SK-N-MC (cell line): ENCODE measurements at regions not wholly inside any gene's neighbourhood (a gene's known extent, or its start where the extent isn't known, plus 50 kb on each side); places are given as distances from the start of the nearest gene placed in this dataset.

Source experiments
- DNase-seq: peaks from one replicate; pipeline ENCODE4 v3.0.0-alpha.2; 2011; ENCODE audit warnings: low read depth, low spot score
- H3K27ac ChIP-seq: fragments of 200-600 bp; sonication (generic); 2 replicates; pipeline ENCODE4 v1.5.1; 2016; ENCODE audit warnings: mixed run types
- H3K36me3 ChIP-seq: fragments of 200-600 bp; sonication (generic); 2 replicates; pipeline ENCODE4 v1.6.1; 2017; ENCODE audit warnings: antibody characterized with exemption, low read length, mixed read lengths; ENCODE audit not compliant: insufficient read depth
- H3K4me3 ChIP-seq: fragments of 200-600 bp; sonication (generic); 2 replicates; pipeline ENCODE4 v1.5.1; 2016
- H3K9ac ChIP-seq: fragments of 200-600 bp; sonication (generic); 2 replicates; pipeline ENCODE4 v1.8.0; 2017; ENCODE audit warnings: mixed run types, mixed read lengths; ENCODE audit not compliant: insufficient read length
- H3K9me3 ChIP-seq: fragments of 200-600 bp; sonication (generic); 2 replicates; pipeline ENCODE4 v1.6.1; 2017; ENCODE audit warnings: low read depth, mild to moderate bottlenecking, antibody characterized with exemption, low read length, moderate library complexity, mixed read lengths
- EZH2 ChIP-seq: fragments of 200-600 bp; sonication (generic); IDR thresholded peaks from one replicate; pipeline ENCODE4 v1.6.1; 2017; ENCODE audit warnings: antibody characterized with exemption
- FOXP2 ChIP-seq: optimal IDR thresholded peaks from 2 replicates; pipeline ENCODE3; 2011; ENCODE audit warnings: mild to moderate bottlenecking, moderate library complexity; ENCODE audit not compliant: insufficient read depth; ENCODE audit errors: extremely low read length, control extremely low read depth
- POLR2AphosphoS5 ChIP-seq: IDR thresholded peaks from 2 replicates; pipeline ENCODE4 v1.6.1; 2012; ENCODE audit warnings: mild to moderate bottlenecking, low read depth, low read length, borderline replicate concordance

GRCh38 chr6:147138835-147139234 is 65.4 kb upstream of the STXBP5 start:
- no peaks in the 10 kb centered on the region for H3K9me3 ChIP-seq
- DNase-seq, result no peak
- no peak overlapping the region for H3K27ac ChIP-seq
- no peak overlapping the region for H3K4me3 ChIP-seq
- H3K9ac ChIP-seq, result no peak overlapping the region
- no peaks in the 10 kb centered on the region for H3K36me3 ChIP-seq
- TF ChIP-seq POLR2AphosphoS5 (no peak), FOXP2 (no peak), EZH2 (no peak)

GRCh38 chr6:147141711-147142308 is 62.4 kb upstream of the STXBP5 start:
- no peak overlapping the region for H3K4me3 ChIP-seq
- H3K9ac ChIP-seq, result no peak overlapping the region
- no peaks in the 10 kb centered on the region for H3K36me3 ChIP-seq
- no peaks in the 10 kb centered on the region for H3K9me3 ChIP-seq
- H3K27ac ChIP-seq, result no peak overlapping the region
- no peak for DNase-seq
- no peak for TF ChIP-seq POLR2AphosphoS5
- no peak for TF ChIP-seq FOXP2
- TF ChIP-seq EZH2, result no peak

- DNase-seq, result no peak
- Histone ChIP-seq H3K27ac (no peak overlapping the region), H3K9ac (no peak overlapping the region), H3K9me3 (no peaks in the 10 kb centered on the region), H3K4me3 (no peak overlapping the region), H3K36me3 (no peaks in the 10 kb centered on the region)
- TF ChIP-seq EZH2, result no peak
Observed at GRCh38 chr6:147142684-147143245, 61.5 kb upstream of the STXBP5 start.

- H3K9ac ChIP-seq, result no peak overlapping the region
- no peak for DNase-seq
- H3K9me3 ChIP-seq, result no peaks in the 10 kb centered on the region
- TF ChIP-seq EZH2, result no peak
- TF ChIP-seq FOXP2, result no peak
- TF ChIP-seq POLR2AphosphoS5, result no peak
- H3K36me3 ChIP-seq, result no peaks in the 10 kb centered on the region
- no peak overlapping the region for H3K4me3 ChIP-seq
- no peak overlapping the region for H3K27ac ChIP-seq
Observed at GRCh38 chr6:147149092-147149491, 55.1 kb upstream of the STXBP5 start.

- Histone ChIP-seq H3K9me3 (no peaks in the 10 kb centered on the region), H3K36me3 (no peaks in the 10 kb centered on the region), H3K4me3 (no peak overlapping the region), H3K9ac (no peak overlapping the region), H3K27ac (no peak overlapping the region)
- no peak for DNase-seq
- TF ChIP-seq POLR2AphosphoS5, result no peak
- TF ChIP-seq EZH2, result no peak
- no peak for TF ChIP-seq FOXP2
Observed at GRCh38 chr6:147149826-147150225, 54.4 kb upstream of the STXBP5 start.

- H3K9me3 ChIP-seq, result no peaks in the 10 kb centered on the region
Observed at GRCh38 chr6:147150293-147150692, 53.9 kb upstream of the STXBP5 start.

More at GRCh38 chr6:147150293-147150692, 53.9 kb upstream of the STXBP5 start:
- Histone ChIP-seq H3K4me3 (no peak overlapping the region), H3K9ac (no peak overlapping the region), H3K27ac (no peak overlapping the region), H3K36me3 (no peaks in the 10 kb centered on the region)
- DNase-seq, result no peak
- TF ChIP-seq EZH2 (no peak), POLR2AphosphoS5 (no peak), FOXP2 (no peak)
